ENCODE measurements at regions not wholly inside any gene's neighbourhood (a gene's known extent, or its start where the extent isn't known, plus 50 kb on each side); places are given as distances from the start of the nearest gene placed in this dataset.
A peak's percentile ranks its signal among the peaks of the same experiment; 100 is the strongest.

- TF ChIP-seq CTCF (conservative IDR thresholded peaks at IDR 0.05; ENCODE audit: low read depth in 2 of 2) (0 out of 4 replicates have a peak, but pooled peaks of 1 of the 2 experiments have one; percentile 7), EZH2phosphoT487 (IDR thresholded peaks at IDR 0.05; ENCODE audit: unreplicated experiment) (no peak), POLR2AphosphoS5 (IDR thresholded peaks at IDR 0.05; ENCODE audit: low read depth) (no peak), CREB1 (CRISPR knock-in tag; IDR thresholded peaks at IDR 0.05; ENCODE audit: low read depth) (no peak), EZH2 (IDR thresholded peaks at IDR 0.05; ENCODE audit: low read depth, unreplicated experiment) (no peak), REST (IDR thresholded peaks at IDR 0.05; ENCODE audit: unreplicated experiment) (no peak), ZNF114 (CRISPR knock-in tag; IDR thresholded peaks at IDR 0.05) (no peak), JUNB (IDR thresholded peaks at IDR 0.05; ENCODE audit: unreplicated experiment) (no peak), ZNF462 (CRISPR knock-in tag; IDR thresholded peaks at IDR 0.05) (no peak), NANOG (IDR thresholded peaks at IDR 0.05; ENCODE audit: borderline replicate concordance) (no peak), STAT1 (IDR thresholded peaks at IDR 0.05; ENCODE audit: unreplicated experiment) (no peak), ETS1 (IDR thresholded peaks at IDR 0.05) (no peak), ZNF331 (CRISPR knock-in tag; IDR thresholded peaks at IDR 0.05; ENCODE audit: low read depth) (no peak)
Observed at GRCh38 chr7:15921576-15921975, 235.1 kb upstream of the MEOX2 start.

Data from GM23338 (cell line).